ENCODE measurements at regions not wholly inside any gene's neighbourhood (a gene's known extent, or its start where the extent isn't known, plus 50 kb on each side); places are given as distances from the start of the nearest gene placed in this dataset.
A peak's percentile ranks its signal among the peaks of the same experiment; 100 is the strongest.

DNA sequence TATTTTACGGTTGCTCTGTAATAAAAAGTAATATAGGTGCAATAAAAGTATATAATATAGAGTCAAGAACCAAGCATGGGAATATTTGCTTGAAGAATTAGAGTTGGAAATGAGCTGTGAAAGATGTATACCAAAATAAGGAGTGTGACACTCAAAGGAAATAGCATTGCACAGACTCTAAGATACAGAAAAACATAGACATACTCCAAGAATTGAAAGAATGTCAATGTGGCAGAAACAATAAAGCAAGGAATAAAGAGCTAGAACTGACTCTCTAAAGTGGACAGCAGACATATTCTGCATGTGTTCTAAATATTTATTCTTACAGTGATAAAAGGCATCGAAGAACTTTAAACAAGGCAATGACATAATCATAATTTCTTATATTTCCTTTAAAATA is 561.1 kb upstream of the SETBP1 start:
- DNase-seq: no peak
- H3K27ac ChIP-seq: no peak overlapping the region
- no peaks in the 10 kb centered on the region for H3K27me3 ChIP-seq
- H3K4me1 ChIP-seq: no peaks in the 10 kb centered on the region
- no peaks in the 10 kb centered on the region for H3K36me3 ChIP-seq
- TF ChIP-seq POLR2A (IDR thresholded peaks at IDR 0.05) (no peak), CTCF (IDR thresholded peaks at IDR 0.05) (no peak)
- H3K4me3 ChIP-seq: no peak overlapping the region
- H3K9me3 ChIP-seq: no peaks in the 10 kb centered on the region

- TF ChIP-seq CTCF (IDR thresholded peaks at IDR 0.05) (no peak), POLR2A (IDR thresholded peaks at IDR 0.05) (no peak)
- H3K36me3 ChIP-seq: no peaks in the 10 kb centered on the region
- H3K27ac ChIP-seq: no peak overlapping the region
Observed at GRCh38 chr18:44123743-44124142, 556.9 kb upstream of the SETBP1 start.

DNA sequence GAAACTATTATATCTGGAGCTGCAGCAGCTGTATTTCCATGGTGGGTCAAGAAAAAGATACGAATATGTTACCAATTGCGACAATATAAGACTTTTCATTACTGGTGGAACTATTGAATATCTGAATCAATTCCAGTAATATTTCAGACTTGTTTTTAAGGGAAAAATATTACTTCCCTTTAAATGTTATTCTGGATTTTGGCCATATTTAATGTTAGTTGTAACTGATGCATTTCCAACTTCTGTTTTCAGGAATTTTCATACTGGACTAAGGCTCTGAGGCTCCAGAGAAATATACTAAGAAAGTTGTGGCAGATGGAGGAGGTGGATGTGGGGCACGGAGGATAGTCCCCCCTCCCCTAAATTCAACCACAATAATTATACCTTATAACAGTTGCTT is 555.2 kb upstream of the SETBP1 start:
- H3K27me3 ChIP-seq: no peaks in the 10 kb centered on the region
- H3K27ac ChIP-seq: no peak overlapping the region
- no peak overlapping the region for H3K4me3 ChIP-seq
- H3K36me3 ChIP-seq: no peaks in the 10 kb centered on the region
- no peaks in the 10 kb centered on the region for H3K9me3 ChIP-seq
- DNase-seq: no peak
- TF ChIP-seq CTCF (IDR thresholded peaks at IDR 0.05): no peak
- no peak for TF ChIP-seq POLR2A (IDR thresholded peaks at IDR 0.05)
- no peaks in the 10 kb centered on the region for H3K4me1 ChIP-seq

More at GRCh38 chr18:44123743-44124142, 556.9 kb upstream of the SETBP1 start:
- Histone ChIP-seq H3K4me1 (no peaks in the 10 kb centered on the region), H3K4me3 (no peak overlapping the region), H3K27me3 (no peaks in the 10 kb centered on the region), H3K9me3 (no peaks in the 10 kb centered on the region)
- DNase-seq: no peak

DNA sequence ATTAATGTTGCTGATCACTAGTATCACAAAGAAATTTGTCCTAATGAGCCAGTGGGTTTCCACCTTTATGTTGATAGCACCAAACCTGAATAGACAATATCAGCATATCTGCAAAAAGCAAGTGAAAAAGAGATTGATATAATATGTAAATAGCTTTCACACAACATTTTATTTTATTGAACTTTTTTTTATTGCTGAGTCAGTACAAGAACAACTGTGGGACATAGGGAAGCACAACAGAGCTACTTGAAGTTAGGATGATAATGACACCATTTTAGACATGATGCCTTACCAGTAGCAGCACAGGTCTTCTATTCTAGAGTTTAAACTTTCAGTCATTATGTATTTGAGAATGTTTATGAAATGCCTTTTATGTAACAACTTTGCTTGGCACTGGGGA is 554.1 kb upstream of the SETBP1 start:
- Histone ChIP-seq H3K4me1 (no peaks in the 10 kb centered on the region), H3K9me3 (no peaks in the 10 kb centered on the region), H3K27me3 (no peaks in the 10 kb centered on the region), H3K4me3 (no peak overlapping the region), H3K27ac (no peak overlapping the region), H3K36me3 (no peaks in the 10 kb centered on the region)
- TF ChIP-seq CTCF (IDR thresholded peaks at IDR 0.05) (no peak), POLR2A (IDR thresholded peaks at IDR 0.05) (no peak)
- no peak for DNase-seq

DNA sequence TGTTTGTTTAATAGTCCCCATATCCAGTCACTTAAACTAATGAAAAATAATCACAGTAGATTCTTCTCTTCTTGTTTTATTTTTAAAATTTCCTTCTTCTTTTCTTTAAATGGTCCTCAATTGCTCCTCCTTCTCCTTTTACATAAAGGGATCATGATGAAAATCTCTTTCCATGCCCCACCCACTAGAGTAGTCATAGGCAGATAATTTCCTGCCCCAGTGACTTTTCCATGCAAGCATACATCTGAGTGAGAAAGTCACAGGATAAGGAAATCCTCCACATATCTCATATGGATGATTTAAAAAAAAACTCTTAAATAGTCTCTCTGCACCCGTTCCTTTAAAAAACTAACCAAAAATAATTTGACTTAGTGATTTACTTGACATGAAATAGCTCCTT is 552.3 kb upstream of the SETBP1 start:
- H3K4me1 ChIP-seq: no peaks in the 10 kb centered on the region
- H3K27ac ChIP-seq: no peak overlapping the region
- H3K36me3 ChIP-seq: no peaks in the 10 kb centered on the region
- DNase-seq: no peak
- TF ChIP-seq POLR2A (IDR thresholded peaks at IDR 0.05) (no peak), CTCF (IDR thresholded peaks at IDR 0.05) (no peak)
- H3K9me3 ChIP-seq: no peaks in the 10 kb centered on the region
- H3K4me3 ChIP-seq: no peak overlapping the region
- no peaks in the 10 kb centered on the region for H3K27me3 ChIP-seq

- DNase-seq: peak in 1 of 3 donors; percentile 48
- TF ChIP-seq POLR2A (IDR thresholded peaks at IDR 0.05) (no peak), CTCF (IDR thresholded peaks at IDR 0.05) (peak in 4 of 6 experiments; percentile 66 to 80 (median 76))
- no peak overlapping the region for H3K27ac ChIP-seq
- H3K4me3 ChIP-seq: no peak overlapping the region
- no peaks in the 10 kb centered on the region for H3K27me3 ChIP-seq
- H3K4me1 ChIP-seq: no peaks in the 10 kb centered on the region
- no peaks in the 10 kb centered on the region for H3K36me3 ChIP-seq
- no peaks in the 10 kb centered on the region for H3K9me3 ChIP-seq
Observed at GRCh38 chr18:44130376-44130942, 550.2 kb upstream of the SETBP1 start.

Data from Peyer's patch (tissue), 4 donors.